CD8-positive, alpha-beta memory T cell (primary cell): ENCODE measurements at regions not wholly inside any gene's neighbourhood (a gene's known extent, or its start where the extent isn't known, plus 50 kb on each side); places are given as distances from the start of the nearest gene placed in this dataset.

Experiments
- CTCF ChIA-PET: fragments of 350-600 bp; sonication (Branson Sonifier 250); formaldehyde crosslinking; loops from one replicate; lab custom pipeline; 2021; ENCODE audit warnings: antibody characterized with exemption; lab: Charles Lee
- POLR2A ChIA-PET: fragments of 350-600 bp; sonication (Branson Sonifier 250); formaldehyde crosslinking; loops from one replicate; lab custom pipeline; 2021; ENCODE audit warnings: antibody characterized with exemption; lab: Charles Lee
- DNase-seq, 5 donors: peaks; one replicate each; pipeline versions ENCODE4 v3.0.0 to v3.0.0-alpha.2; 2020 to 2022; ENCODE audit warnings: mixed read lengths in 1 of 5
- H3K27ac ChIP-seq: one replicate; pipeline ENCODE4 v1.7.0; 2013; ENCODE audit warnings: low read depth, mild to moderate bottlenecking, low read length, moderate library complexity
- H3K27me3 ChIP-seq: 2 replicates; pipeline ENCODE4 v1.7.0; 2013; ENCODE audit warnings: low read length, mild to moderate bottlenecking; ENCODE audit not compliant: insufficient read depth, poor library complexity, severe bottlenecking
- H3K36me3 ChIP-seq: 2 replicates; pipeline ENCODE4 v1.7.0; 2013; ENCODE audit warnings: mild to moderate bottlenecking, low read length, moderate library complexity; ENCODE audit not compliant: insufficient read depth
- H3K4me1 ChIP-seq: 2 replicates; pipeline ENCODE4 v1.7.0; 2013; ENCODE audit warnings: mild to moderate bottlenecking, low read length, moderate library complexity; ENCODE audit not compliant: insufficient read depth
- H3K4me3 ChIP-seq: 2 replicates; pipeline ENCODE4 v1.7.0; 2013; ENCODE audit warnings: mild to moderate bottlenecking, low read length
- H3K9me3 ChIP-seq: 2 replicates; pipeline ENCODE4 v1.7.0; 2013; ENCODE audit warnings: mild to moderate bottlenecking, low read length
- H3K27ac Mint-ChIP-seq, 8 donors: one replicate each; pipeline ENCODE4 v1.8.0; 2020 to 2021; ENCODE audit warnings: mixed read lengths in 8 of 8, mild to moderate bottlenecking in 6 of 8, inconsistent platforms in 3 of 8, moderate library complexity in 3 of 8
- H3K27me3 Mint-ChIP-seq, 2 donors: one replicate each; pipeline ENCODE4 v1.8.0; 2020 to 2021; ENCODE audit warnings: mixed read lengths in 2 of 2, mild to moderate bottlenecking in 1 of 2, moderate library complexity in 1 of 2
- H3K36me3 Mint-ChIP-seq, 3 donors: one replicate each; pipeline ENCODE4 v1.8.0; 2020 to 2021; ENCODE audit warnings: mixed read lengths in 3 of 3, inconsistent platforms in 1 of 3, mild to moderate bottlenecking in 1 of 3
- H3K4me1 Mint-ChIP-seq, 3 donors: one replicate each; pipeline ENCODE4 v1.8.0; 2020 to 2021; ENCODE audit warnings: mixed read lengths in 3 of 3, inconsistent platforms in 1 of 3, mild to moderate bottlenecking in 1 of 3
- H3K4me3 Mint-ChIP-seq, 7 donors: one replicate each; pipeline ENCODE4 v1.8.0; 2020 to 2021; ENCODE audit warnings: mixed read lengths in 7 of 7, mild to moderate bottlenecking in 6 of 7, moderate library complexity in 4 of 7, inconsistent platforms in 2 of 7
- H3K9me3 Mint-ChIP-seq, 5 donors: one replicate each; pipeline ENCODE4 v1.8.0; 2020 to 2022; ENCODE audit warnings: mixed read lengths in 5 of 5, mild to moderate bottlenecking in 3 of 5, moderate library complexity in 2 of 5, inconsistent platforms in 1 of 5

DNA sequence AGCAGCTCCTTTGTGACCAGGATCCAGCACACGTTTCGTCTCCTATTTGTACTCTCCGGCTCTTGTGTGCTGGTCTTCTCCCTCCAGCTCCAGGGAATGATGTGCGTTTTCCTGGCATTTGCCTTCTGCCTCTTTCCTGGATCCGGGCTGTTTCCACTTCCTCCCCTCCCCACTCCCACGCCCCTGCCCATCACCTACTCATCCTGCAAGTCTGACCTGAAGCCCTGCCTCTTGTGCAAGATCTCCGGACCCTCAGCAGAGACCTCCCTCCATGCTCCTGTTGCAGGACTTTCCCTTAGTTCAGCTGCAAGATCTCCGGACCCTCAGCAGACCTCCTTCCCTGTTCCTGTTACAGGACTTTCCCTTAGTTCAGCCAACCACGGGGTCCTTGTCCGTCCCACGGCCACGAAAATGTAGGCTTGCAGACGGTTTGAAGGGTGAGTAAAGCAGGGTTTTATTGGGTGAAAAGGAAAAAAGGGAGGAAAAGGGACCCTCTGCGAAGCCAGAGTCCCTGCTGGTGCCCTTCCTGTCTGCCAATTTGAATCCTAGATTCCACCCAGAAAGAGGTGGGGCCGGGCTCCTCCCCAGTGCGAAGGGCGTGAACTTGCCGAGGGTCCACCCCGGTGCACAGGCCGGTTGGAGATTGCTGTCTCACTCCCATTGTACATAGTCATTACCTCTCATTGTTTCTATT is 74.4 kb upstream of the IRF2 start:
- Histone ChIP-seq H3K4me1 (no peaks in the 10 kb centered on the region), H3K27me3 (no peaks in the 10 kb centered on the region), H3K9me3 (no peaks in the 10 kb centered on the region), H3K27ac (no peak overlapping the region), H3K4me3 (no peak overlapping the region), H3K36me3 (no peaks in the 10 kb centered on the region)
- Mint-ChIP-seq H3K27me3 (peaks cover 0 to 6% of the 10 kb centered on the region in 2 donors), H3K4me1 (peaks cover 0 to 3% (median 0%) of the 10 kb centered on the region in 3 donors), H3K9me3 (no peaks in the 10 kb centered on the region), H3K4me3 (peak overlapping the region in 4 of 7 donors; percentile 6 to 54 (median 32)), H3K36me3 (no peaks in the 10 kb centered on the region), H3K27ac (peak overlapping the region in 1 of 8 donors; percentile 72)
- POLR2A ChIA-PET: no interaction called here
- CTCF ChIA-PET: interaction anchor here (1.2 kb wide), 1 partner anchor 285 kb away, joined by 4 read pairs; no protein-coding TSS in a partner anchor
- DNase-seq: no peak

DNA sequence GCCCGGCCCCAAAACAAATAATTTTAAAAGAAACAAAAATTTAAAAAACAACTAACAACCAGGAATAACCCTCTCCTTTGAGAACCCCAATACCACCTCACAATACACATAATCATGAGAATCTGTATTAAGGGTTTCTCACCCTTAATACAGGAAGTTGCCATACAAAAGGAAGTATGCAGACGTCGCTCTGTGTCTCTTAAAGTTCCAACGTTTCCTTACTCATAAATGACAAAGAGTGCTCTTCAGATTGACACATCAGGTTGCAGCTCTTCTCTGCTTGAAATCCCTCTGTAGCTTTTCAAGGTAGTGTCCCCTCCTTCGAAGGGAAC is 73.9 kb upstream of the IRF2 start:
- Mint-ChIP-seq H3K27me3 (peaks cover 0 to 5% of the 10 kb centered on the region in 2 donors), H3K4me3 (peak overlapping the region in 3 of 7 donors; percentile 6 to 54 (median 41)), H3K27ac (no peak overlapping the region), H3K36me3 (no peaks in the 10 kb centered on the region), H3K4me1 (peaks cover 0 to 3% (median 0%) of the 10 kb centered on the region in 3 donors), H3K9me3 (no peaks in the 10 kb centered on the region)
- ChIA-PET POLR2A (no interaction called here), CTCF (interaction anchor here (1.2 kb wide), 1 partner anchor 284 kb away, joined by 4 read pairs; no protein-coding TSS in a partner anchor)
- Histone ChIP-seq H3K27me3 (no peaks in the 10 kb centered on the region), H3K9me3 (no peaks in the 10 kb centered on the region), H3K36me3 (no peaks in the 10 kb centered on the region), H3K4me3 (no peak overlapping the region), H3K27ac (no peak overlapping the region), H3K4me1 (no peaks in the 10 kb centered on the region)
- DNase-seq: no peak

DNA sequence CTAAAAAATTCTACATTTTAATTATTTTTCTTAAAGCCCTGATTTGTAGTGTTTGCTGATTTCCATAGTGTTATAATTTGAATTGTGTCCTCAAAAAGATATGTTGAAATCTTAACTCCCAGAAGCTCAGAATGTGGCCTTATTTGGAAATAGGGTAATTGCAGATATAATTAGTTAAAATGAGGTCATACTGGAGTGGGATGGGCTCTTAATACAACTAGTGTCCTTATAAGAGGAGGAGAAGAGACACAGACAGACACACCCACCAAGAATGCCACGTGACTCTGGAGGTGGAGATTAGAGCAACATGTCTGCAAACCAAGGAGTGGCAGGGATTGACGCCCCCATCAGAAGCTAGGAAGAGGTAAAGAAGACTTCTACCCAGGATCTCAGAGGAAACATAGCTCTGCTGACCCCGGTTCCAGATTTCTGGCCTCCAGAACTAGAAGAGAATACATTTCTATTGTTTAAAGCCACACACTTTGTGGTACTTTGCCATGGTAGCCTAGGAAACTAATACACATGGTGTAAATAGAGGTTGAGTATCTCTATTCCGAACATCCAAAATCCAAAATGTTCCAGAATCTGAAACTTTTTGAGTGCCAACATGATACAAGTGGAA is 70.5 kb upstream of the IRF2 start:
- CTCF ChIA-PET: interaction anchor here (1.0 kb wide), 1 partner anchor 19 kb away, joined by 3 read pairs; no protein-coding TSS in a partner anchor
- H3K9me3 ChIP-seq: no peaks in the 10 kb centered on the region
- Mint-ChIP-seq H3K36me3 (no peaks in the 10 kb centered on the region), H3K27me3 (peaks cover 0 to 5% of the 10 kb centered on the region in 2 donors), H3K27ac (no peak overlapping the region), H3K4me3 (no peak overlapping the region), H3K4me1 (peaks cover 0 to 3% (median 0%) of the 10 kb centered on the region in 3 donors), H3K9me3 (no peaks in the 10 kb centered on the region)
- H3K4me3 ChIP-seq: no peak overlapping the region
- no peaks in the 10 kb centered on the region for H3K27me3 ChIP-seq
- no peak overlapping the region for H3K27ac ChIP-seq
- H3K4me1 ChIP-seq: no peaks in the 10 kb centered on the region
- POLR2A ChIA-PET: no interaction called here
- no peaks in the 10 kb centered on the region for H3K36me3 ChIP-seq
- DNase-seq: no peak

DNA sequence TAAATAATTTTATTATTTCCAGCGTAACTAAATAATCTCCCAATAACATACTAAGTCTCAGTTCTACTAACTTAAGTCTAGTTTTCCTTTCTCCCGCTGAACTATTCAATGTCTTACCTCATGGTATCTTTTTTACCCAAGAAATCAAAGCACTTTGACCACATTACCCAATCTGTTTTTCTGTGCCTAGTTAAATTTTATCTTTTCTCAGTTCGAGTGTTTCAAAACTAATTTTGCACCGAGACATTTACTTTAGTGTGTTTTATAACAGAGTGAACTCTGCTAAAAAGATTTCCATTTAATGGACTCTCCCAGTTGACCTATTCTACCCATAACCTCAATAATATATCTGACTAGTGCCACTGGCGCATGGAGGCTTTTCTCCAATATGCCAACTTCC is 67.6 kb upstream of the IRF2 start:
- H3K27ac ChIP-seq: no peak overlapping the region

DNA sequence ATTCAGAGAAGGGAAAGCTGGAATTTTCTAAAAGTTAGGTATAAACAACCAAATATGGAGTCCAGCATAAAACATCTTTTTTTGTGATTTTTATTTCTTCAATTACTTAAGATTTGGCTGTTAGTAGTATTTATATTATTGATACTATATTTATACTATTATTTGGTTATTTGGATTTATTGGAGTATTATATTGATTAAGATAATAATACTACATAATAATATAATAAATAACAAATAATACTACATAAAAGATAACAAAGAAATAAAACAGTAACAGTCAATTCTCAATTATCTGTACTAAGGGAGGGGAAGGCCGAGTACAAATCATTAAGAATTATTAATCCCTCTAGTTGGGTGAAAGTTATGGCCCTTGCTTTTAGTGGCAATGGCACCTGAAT is 66.0 kb upstream of the IRF2 start:
- H3K4me3 Mint-ChIP-seq: no peak overlapping the region
- no peak overlapping the region for H3K4me3 ChIP-seq
- H3K27ac Mint-ChIP-seq: no peak overlapping the region
- DNase-seq: no peak
- H3K27ac ChIP-seq: no peak overlapping the region
- peaks cover 22 to 32% (median 23%) of the 10 kb centered on the region in 3 donors for H3K4me1 Mint-ChIP-seq
- H3K36me3 ChIP-seq: no peaks in the 10 kb centered on the region
- CTCF ChIA-PET: interaction anchor here (1.0 to 4.8 kb wide), 2 partner anchors 274 to 276 kb away, joined by 3 to 30 read pairs; no protein-coding TSS in a partner anchor
- H3K4me1 ChIP-seq: peaks cover 13% of the 10 kb centered on the region
- no peaks in the 10 kb centered on the region for H3K27me3 ChIP-seq
- no peaks in the 10 kb centered on the region for H3K9me3 Mint-ChIP-seq
- H3K27me3 Mint-ChIP-seq: no peaks in the 10 kb centered on the region
- POLR2A ChIA-PET: no interaction called here
- H3K36me3 Mint-ChIP-seq: peaks cover 0 to 12% (median 0%) of the 10 kb centered on the region in 3 donors
- H3K9me3 ChIP-seq: no peaks in the 10 kb centered on the region

More for the DNA sequence above, 67.6 kb upstream of the IRF2 start:
- H3K27ac Mint-ChIP-seq: peak overlapping the region in 1 of 8 donors; percentile 31
- POLR2A ChIA-PET: no interaction called here
- H3K4me3 ChIP-seq: no peak overlapping the region
- peaks cover 0 to 11% (median 0%) of the 10 kb centered on the region in 3 donors for H3K36me3 Mint-ChIP-seq
- H3K4me1 ChIP-seq: no peaks in the 10 kb centered on the region
- no peaks in the 10 kb centered on the region for H3K27me3 Mint-ChIP-seq
- H3K4me3 Mint-ChIP-seq: no peak overlapping the region
- H3K9me3 Mint-ChIP-seq: no peaks in the 10 kb centered on the region
- no peaks in the 10 kb centered on the region for H3K9me3 ChIP-seq
- CTCF ChIA-PET: interaction anchor here (4.8 kb wide), 1 partner anchor 278 kb away, joined by 30 read pairs; no protein-coding TSS in a partner anchor
- H3K4me1 Mint-ChIP-seq: peaks cover 6 to 16% (median 8%) of the 10 kb centered on the region in 3 donors
- H3K36me3 ChIP-seq: no peaks in the 10 kb centered on the region
- no peaks in the 10 kb centered on the region for H3K27me3 ChIP-seq
- no peak for DNase-seq

DNA sequence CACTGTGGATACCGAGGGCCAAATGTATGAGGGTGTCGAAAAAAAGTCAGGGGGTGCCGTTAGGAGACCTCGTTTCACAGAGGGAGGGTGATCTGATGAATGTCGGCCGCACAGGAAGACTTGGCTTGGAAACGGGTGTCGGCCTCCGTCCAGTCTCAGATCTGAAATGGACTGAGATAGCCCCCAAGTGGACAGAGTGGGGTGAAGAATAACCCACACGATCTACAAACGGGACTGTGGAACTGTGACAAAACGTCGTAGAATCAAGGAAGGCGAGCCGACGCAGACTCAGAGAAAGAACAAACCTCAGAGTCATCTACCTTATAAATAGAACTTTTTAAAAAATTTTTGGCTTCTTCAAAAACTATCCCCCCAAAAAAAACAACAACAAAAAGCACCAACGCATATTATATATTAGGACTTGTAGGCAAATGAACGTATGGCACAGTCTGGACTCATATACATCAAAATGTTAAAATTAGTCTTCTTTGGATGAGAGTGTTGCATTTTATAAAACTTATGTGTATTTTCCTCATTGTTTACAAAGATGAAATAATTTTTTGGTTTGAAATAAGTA is 63.8 kb upstream of the IRF2 start:
- Mint-ChIP-seq H3K4me3 (peak overlapping the region; percentile 90 to 97 (median 94)), H3K36me3 (peaks cover 0 to 12% (median 0%) of the 10 kb centered on the region in 3 donors), H3K27me3 (no peaks in the 10 kb centered on the region), H3K27ac (peak overlapping the region; percentile 97 to 100 (median 99)), H3K4me1 (peaks cover 40 to 51% (median 41%) of the 10 kb centered on the region in 3 donors), H3K9me3 (no peaks in the 10 kb centered on the region)
- H3K36me3 ChIP-seq: no peaks in the 10 kb centered on the region
- peaks cover 33% of the 10 kb centered on the region for H3K4me1 ChIP-seq
- H3K27me3 ChIP-seq: no peaks in the 10 kb centered on the region
- peak overlapping the region; percentile 88 for H3K27ac ChIP-seq
- POLR2A ChIA-PET: interaction anchor here (0.6 to 1.9 kb wide), 10 partner anchors 24 to 557 kb away, joined by 3 to 50 read pairs (median 4); partner anchors contain the start of genes CASP3, CENPU, IRF2 and PRIMPOL
- DNase-seq: peak; percentile 20 to 75 (median 63)
- CTCF ChIA-PET: interaction anchor here (1.5 to 4.8 kb wide), 3 partner anchors 112 to 274 kb away, joined by 3 to 30 read pairs (median 30); partner anchors contain the start of gene PRIMPOL
- no peaks in the 10 kb centered on the region for H3K9me3 ChIP-seq
- peak overlapping the region; percentile 89 for H3K4me3 ChIP-seq

DNA sequence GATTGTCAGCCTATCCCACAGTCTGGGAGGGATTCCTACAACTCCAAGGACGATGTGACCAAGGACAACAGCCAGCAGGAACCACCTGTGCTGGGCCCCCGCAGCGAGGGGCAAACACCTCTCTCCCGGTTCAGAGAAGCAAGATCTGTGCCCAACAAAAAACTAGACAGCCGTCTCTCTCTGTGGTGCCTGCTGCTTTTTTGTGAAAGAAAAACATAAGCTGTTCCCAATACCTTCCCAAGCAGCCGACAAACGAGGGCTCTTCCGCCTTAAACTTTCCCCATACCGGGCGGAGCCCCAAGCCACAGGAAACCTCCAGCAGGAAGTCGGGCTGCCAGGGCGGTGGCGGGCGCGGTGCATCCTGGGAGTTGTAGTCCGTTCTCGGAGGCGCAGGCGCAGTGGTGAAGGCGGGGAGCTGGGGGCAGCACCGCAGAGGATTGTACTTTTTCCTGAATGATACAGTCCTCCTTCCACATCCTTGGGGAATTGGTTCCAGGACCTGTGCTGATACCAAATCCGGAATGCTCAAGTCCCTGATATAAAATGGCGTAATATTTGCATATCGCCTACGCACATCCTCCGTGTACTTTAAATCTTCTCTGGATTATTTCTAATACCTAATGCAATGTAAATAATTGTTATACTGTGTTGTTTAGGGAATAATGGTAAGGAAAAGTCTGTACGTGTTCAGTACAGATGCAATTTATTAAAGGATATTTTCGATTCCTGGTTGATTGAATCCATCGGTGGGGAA is 63.1 kb upstream of the IRF2 start:
- CTCF ChIA-PET: interaction anchor here (0.8 to 4.0 kb wide), 7 partner anchors 60 to 273 kb away, joined by 3 to 30 read pairs (median 4); partner anchors contain the start of genes IRF2 and PRIMPOL
- H3K27ac Mint-ChIP-seq: peak overlapping the region; percentile 97 to 100 (median 99)
- POLR2A ChIA-PET: interaction anchor here (0.6 to 1.9 kb wide), 10 partner anchors 24 to 274 kb away, joined by 3 to 50 read pairs (median 4); partner anchors contain the start of genes CASP3, CENPU, IRF2 and PRIMPOL
- peak overlapping the region; percentile 90 to 97 (median 94) for H3K4me3 Mint-ChIP-seq
- H3K4me1 ChIP-seq: peaks cover 33% of the 10 kb centered on the region
- peaks cover 41 to 51% (median 43%) of the 10 kb centered on the region in 3 donors for H3K4me1 Mint-ChIP-seq
- H3K36me3 ChIP-seq: no peaks in the 10 kb centered on the region
- H3K9me3 Mint-ChIP-seq: no peaks in the 10 kb centered on the region
- peaks cover 0 to 12% (median 0%) of the 10 kb centered on the region in 3 donors for H3K36me3 Mint-ChIP-seq
- no peaks in the 10 kb centered on the region for H3K27me3 ChIP-seq
- H3K27ac ChIP-seq: peak overlapping the region; percentile 88
- DNase-seq: peak; percentile 89 to 93 (median 92)
- no peaks in the 10 kb centered on the region for H3K9me3 ChIP-seq
- H3K27me3 Mint-ChIP-seq: no peaks in the 10 kb centered on the region
- H3K4me3 ChIP-seq: peak overlapping the region; percentile 89
